Erythroblast (primary cell): ENCODE measurements at regions not wholly inside any gene's neighbourhood (a gene's known extent, or its start where the extent isn't known, plus 50 kb on each side); places are given as distances from the start of the nearest gene placed in this dataset.

Experiments
- DNase-seq, 2 experiments: peaks; one replicate each; lab custom pipeline; 2025; lab: John Stamatoyannopoulos, UW
- GATA1 ChIP-seq: IDR thresholded peaks from 2 replicates; pipeline ENCODE4 v1.6.1; 2011; ENCODE audit warnings: low read depth, mild to moderate bottlenecking, control low read depth, low read length, moderate library complexity
- POLR2A ChIP-seq: IDR thresholded peaks from 2 replicates; pipeline ENCODE4 v1.6.1; 2011; ENCODE audit warnings: mild to moderate bottlenecking, low read length

- no peak for DNase-seq
- TF ChIP-seq POLR2A (no peak), GATA1 (no peak)
These were observed 82.1 kb downstream of the EFNB1 start for GRCh38 chrX:68910731-68911428.

- DNase-seq, result no peak
- TF ChIP-seq GATA1, result no peak
- TF ChIP-seq POLR2A, result no peak
These were observed 81.1 kb downstream of the EFNB1 start for GRCh38 chrX:68909945-68910344.

GRCh38 chrX:68908071-68908470 lies 79.2 kb downstream of the EFNB1 start:
- TF ChIP-seq POLR2A (no peak), GATA1 (no peak)
- DNase-seq, result no peak

- TF ChIP-seq GATA1 (no peak), POLR2A (no peak)
- DNase-seq, result no peak
These were observed 74.1 kb downstream of the EFNB1 start for GRCh38 chrX:68902706-68903504.

- DNase-seq, result no peak
- TF ChIP-seq POLR2A (no peak), GATA1 (no peak)
These were observed 72.7 kb downstream of the EFNB1 start for GRCh38 chrX:68901519-68901918.

GRCh38 chrX:68898598-68898997 lies 69.8 kb downstream of the EFNB1 start:
- TF ChIP-seq GATA1, result no peak
- TF ChIP-seq POLR2A, result no peak
- no peak for DNase-seq

GRCh38 chrX:68897118-68897945 lies 68.5 kb downstream of the EFNB1 start:
- DNase-seq, result peak; percentile 75 to 87
- no peak for TF ChIP-seq GATA1
- TF ChIP-seq POLR2A, result no peak

- no peak for TF ChIP-seq GATA1
- no peak for TF ChIP-seq POLR2A
- DNase-seq, result peak; percentile 20 to 21
These were observed 67.8 kb downstream of the EFNB1 start for GRCh38 chrX:68896581-68896980.

- TF ChIP-seq GATA1 (no peak), POLR2A (no peak)
- peak; percentile 51 to 63 for DNase-seq
These were observed 67.0 kb downstream of the EFNB1 start for GRCh38 chrX:68895778-68896177.

- TF ChIP-seq GATA1 (no peak), POLR2A (no peak)
- peak; percentile 53 to 62 for DNase-seq
These were observed 66.5 kb downstream of the EFNB1 start for GRCh38 chrX:68895341-68895755.

- TF ChIP-seq GATA1 (no peak), POLR2A (no peak)
- peak; percentile 43 to 62 for DNase-seq
These were observed 65.9 kb downstream of the EFNB1 start for GRCh38 chrX:68894513-68895340.

GRCh38 chrX:68894142-68894512 lies 65.3 kb downstream of the EFNB1 start:
- TF ChIP-seq POLR2A (no peak), GATA1 (no peak)
- DNase-seq, result no peak

GRCh38 chrX:68892651-68893050 lies 63.8 kb downstream of the EFNB1 start:
- no peak for DNase-seq
- no peak for TF ChIP-seq GATA1
- TF ChIP-seq POLR2A, result no peak
